H9 (cell line): ENCODE measurements at regions not wholly inside any gene's neighbourhood (a gene's known extent, or its start where the extent isn't known, plus 50 kb on each side); places are given as distances from the start of the nearest gene placed in this dataset.

ENCODE experiments used
- DNase-seq: peaks from one replicate; pipeline ENCODE4 v3.0.0-alpha.2; 2017
- H2AFZ ChIP-seq: one replicate; pipeline ENCODE4 v1.6.1; 2013; ENCODE audit warnings: mild to moderate bottlenecking, low read length, control low read depth, moderate library complexity
- H2AK5ac ChIP-seq: 2 replicates; pipeline ENCODE4 v1.6.1; 2013; ENCODE audit warnings: low read length, control low read depth, mixed read lengths; ENCODE audit not compliant: insufficient read length
- H2BK120ac ChIP-seq: one replicate; pipeline ENCODE4 v1.6.1; 2013; ENCODE audit warnings: low read depth, mild to moderate bottlenecking, low read length, control low read depth, inconsistent platforms; ENCODE audit not compliant: poor library complexity, severe bottlenecking
- H2BK12ac ChIP-seq: 2 replicates; pipeline ENCODE4 v1.6.1; 2013; ENCODE audit warnings: low read length, control low read depth, mixed read lengths, low read depth; ENCODE audit not compliant: insufficient read length
- H2BK15ac ChIP-seq: 2 replicates; pipeline ENCODE4 v1.6.1; 2013; ENCODE audit warnings: low read depth, low read length, control low read depth
- H2BK20ac ChIP-seq: one replicate; pipeline ENCODE4 v1.6.1; 2013; ENCODE audit warnings: low read depth, mild to moderate bottlenecking, low read length, control low read depth, inconsistent platforms; ENCODE audit not compliant: poor library complexity, severe bottlenecking
- H2BK5ac ChIP-seq: 2 replicates; pipeline ENCODE4 v1.6.1; 2013; ENCODE audit warnings: low read length, control low read depth, mixed read lengths; ENCODE audit not compliant: insufficient read length
- H3K14ac ChIP-seq: 2 replicates; pipeline ENCODE4 v1.6.1; 2013; ENCODE audit warnings: low read length, control low read depth; ENCODE audit not compliant: insufficient read depth
- H3K18ac ChIP-seq: 2 replicates; pipeline ENCODE4 v1.6.1; 2013; ENCODE audit warnings: low read depth, mild to moderate bottlenecking, mixed read lengths, low read length, control low read depth; ENCODE audit not compliant: insufficient read length
- H3K23ac ChIP-seq: 2 replicates; pipeline ENCODE4 v1.6.1; 2013; ENCODE audit warnings: low read length, control low read depth, mixed read lengths, low read depth; ENCODE audit not compliant: insufficient read length
- H3K23me2 ChIP-seq: 2 replicates; pipeline ENCODE4 v1.6.1; 2013; ENCODE audit warnings: low read depth, mild to moderate bottlenecking, mixed read lengths, low read length, control low read depth; ENCODE audit not compliant: insufficient read length, poor library complexity, severe bottlenecking
- H3K27ac ChIP-seq: 2 replicates; pipeline ENCODE4 v1.5.1; 2013; ENCODE audit warnings: low read length, control low read depth, mixed read lengths, low read depth; ENCODE audit not compliant: insufficient read length
- H3K27me3 ChIP-seq: 2 replicates; pipeline ENCODE4 v1.6.1; 2013; ENCODE audit warnings: low read length, control low read depth, inconsistent platforms; ENCODE audit not compliant: insufficient read depth
- H3K4ac ChIP-seq: 2 replicates; pipeline ENCODE4 v1.6.1; 2013; ENCODE audit warnings: low read depth, mild to moderate bottlenecking, control low read depth, inconsistent platforms, low read length, moderate library complexity
- H3K4me1 ChIP-seq: 2 replicates; pipeline ENCODE4 v1.6.1; 2013; ENCODE audit warnings: low read length, control low read depth, inconsistent platforms; ENCODE audit not compliant: insufficient read depth
- H3K4me2 ChIP-seq: 2 replicates; pipeline ENCODE4 v1.6.1; 2013; ENCODE audit warnings: low read length, control low read depth, mixed read lengths; ENCODE audit not compliant: insufficient read length, insufficient read depth
- H3K56ac ChIP-seq: 2 replicates; pipeline ENCODE4 v1.6.1; 2013; ENCODE audit warnings: low read depth, mild to moderate bottlenecking, mixed read lengths, low read length, control low read depth; ENCODE audit not compliant: insufficient read length
- H3K79me1 ChIP-seq: 2 replicates; pipeline ENCODE4 v1.6.1; 2013; ENCODE audit warnings: low read depth, mild to moderate bottlenecking, moderate library complexity, low read length, control low read depth, inconsistent platforms; ENCODE audit not compliant: insufficient read depth, poor library complexity, severe bottlenecking
- H3K79me2 ChIP-seq: 2 replicates; pipeline ENCODE4 v1.6.1; 2013; ENCODE audit warnings: low read length, control low read depth, inconsistent platforms; ENCODE audit not compliant: insufficient read depth
- H3K9ac ChIP-seq: 2 replicates; pipeline ENCODE4 v1.6.1; 2013; ENCODE audit warnings: low read length, control low read depth, mixed read lengths; ENCODE audit not compliant: insufficient read length; ENCODE audit errors: extremely low read depth
- H3K9me3 ChIP-seq: one replicate; pipeline ENCODE4 v1.6.1; 2013; ENCODE audit warnings: low read depth, low read length, inconsistent platforms; ENCODE audit not compliant: control insufficient read depth
- H3T11ph ChIP-seq: one replicate; pipeline ENCODE4 v1.6.1; 2013; ENCODE audit warnings: mild to moderate bottlenecking, low read length, control low read depth, inconsistent platforms
- H4K20me1 ChIP-seq: one replicate; pipeline ENCODE4 v1.6.1; 2013; ENCODE audit not compliant: control insufficient read depth, insufficient read length, insufficient read depth
- H4K5ac ChIP-seq: 2 replicates; pipeline ENCODE4 v1.6.1; 2013; ENCODE audit warnings: low read depth, mild to moderate bottlenecking, mixed read lengths, low read length, control low read depth; ENCODE audit not compliant: insufficient read length
- H4K8ac ChIP-seq: replicated peaks from 2 replicates; pipeline ENCODE4 v1.6.1; 2013; ENCODE audit warnings: low read length, control low read depth, mixed read lengths, low read depth; ENCODE audit not compliant: insufficient read length
- H4K91ac ChIP-seq: 2 replicates; pipeline ENCODE4 v1.6.1; 2013; ENCODE audit warnings: low read depth, mild to moderate bottlenecking, moderate library complexity, mixed read lengths, low read length, control low read depth; ENCODE audit not compliant: insufficient read length
- H3K27ac Mint-ChIP-seq, 3 experiments: 2 replicates in 2 of 3; 3 replicates in 1 of 3; pipeline ENCODE4 v1.8.0; 2020 to 2021; ENCODE audit warnings: mixed read lengths in 3 of 3, mild to moderate bottlenecking in 1 of 3, moderate library complexity in 1 of 3
- H3K27me3 Mint-ChIP-seq: 2 replicates; pipeline ENCODE4 v1.8.0; 2021; ENCODE audit warnings: low read depth, mild to moderate bottlenecking, moderate library complexity, mixed read lengths
- H3K36me3 Mint-ChIP-seq, 3 experiments: 2 replicates in 2 of 3; 3 replicates in 1 of 3; pipeline ENCODE4 v1.8.0; 2020 to 2021; ENCODE audit warnings: low read depth in 3 of 3, mixed read lengths in 3 of 3; ENCODE audit not compliant: insufficient read depth in 1 of 3
- H3K4me1 Mint-ChIP-seq, 2 experiments: 2 replicates each; pipeline ENCODE4 v1.8.0; 2020; ENCODE audit warnings: mixed read lengths in 2 of 2
- H3K4me3 Mint-ChIP-seq, 2 experiments: 2 replicates in 1 of 2; 3 replicates in 1 of 2; pipeline ENCODE4 v1.8.0; 2020 to 2021; ENCODE audit warnings: mild to moderate bottlenecking in 2 of 2, mixed read lengths in 2 of 2, moderate library complexity in 1 of 2
- H3K9me3 Mint-ChIP-seq, 2 experiments: 2 replicates in 1 of 2; 3 replicates in 1 of 2; pipeline ENCODE4 v1.8.0; 2020; ENCODE audit warnings: mild to moderate bottlenecking in 2 of 2, mixed read lengths in 2 of 2, moderate library complexity in 1 of 2
- CTCF ChIP-seq: fragments of 200-600 bp; sonication (generic); conservative IDR thresholded peaks from 3 replicates; pipeline ENCODE4 v1.8.0; 2021; ENCODE audit warnings: antibody characterized with exemption, mild to moderate bottlenecking
- WGBS: extraction: QIAGEN DNeasy Blood & Tissue Kit; methylation state at CpG from one replicate; pipeline ENCODE4 v1.1.7; 2013; ENCODE audit warnings: missing lambda C conversion rate, low lambda C conversion rate, mixed read lengths; ENCODE audit not compliant: insufficient read length; ENCODE audit errors: extremely low coverage; 5-methylcytosine and 5-hydroxymethylcytosine counted together

- Histone ChIP-seq H3K9me3 (no peaks in the 10 kb centered on the region), H3K9ac (no peak overlapping the region), H3K14ac (no peak overlapping the region), H2BK12ac (no peak overlapping the region), H3K79me2 (no peaks in the 10 kb centered on the region), H2BK120ac (no peak overlapping the region), H2AFZ (no peak overlapping the region), H3K27ac (no peak overlapping the region), H3T11ph (no peak overlapping the region), H2AK5ac (no peak overlapping the region), H3K4me1 (no peaks in the 10 kb centered on the region), H4K8ac (no peak overlapping the region), H3K4ac (no peak overlapping the region), H3K27me3 (no peaks in the 10 kb centered on the region), H2BK5ac (no peak overlapping the region), H4K5ac (no peak overlapping the region), H3K56ac (no peak overlapping the region), H3K4me2 (no peak overlapping the region), H3K18ac (no peak overlapping the region), H3K23me2 (no peaks in the 10 kb centered on the region), H3K23ac (no peak overlapping the region), H3K79me1 (no peaks in the 10 kb centered on the region), H4K91ac (no peak overlapping the region), H2BK20ac (no peak overlapping the region), H2BK15ac (no peak overlapping the region), H4K20me1 (no peaks in the 10 kb centered on the region)
- TF ChIP-seq CTCF, result no peak
- H3K27me3 Mint-ChIP-seq, result no peaks in the 10 kb centered on the region
- DNase-seq, result no peak
- H3K4me1 Mint-ChIP-seq, result no peaks in the 10 kb centered on the region
- H3K9me3 Mint-ChIP-seq, result peaks cover 5 to 8% of the 10 kb centered on the region in 2 experiments; a peak in 4 of 5 replicates
- no peak overlapping the region for H3K27ac Mint-ChIP-seq
- H3K36me3 Mint-ChIP-seq, result peaks cover 0 to 5% (median 4%) of the 10 kb centered on the region in 3 experiments; a peak in 1 of 7 replicates
- no CpG with 5 or more reads among the region's 1 CpG for WGBS
- H3K4me3 Mint-ChIP-seq, result no peak overlapping the region
Measured at GRCh38 chr13:84088996-84089395, 206.7 kb upstream of the SLITRK1 start.
